GM13976 (cell line): ENCODE measurements at regions not wholly inside any gene's neighbourhood (a gene's known extent, or its start where the extent isn't known, plus 50 kb on each side); places are given as distances from the start of the nearest gene placed in this dataset.
"Not testable (repeated sequence)": the region's sequence is repeated elsewhere in the genome, so short reads cannot be mapped to it uniquely, and the experiment has no call there.

Experiments
- DNase-seq: peaks from one replicate; pipeline ENCODE4 v3.0.0; 2012; ENCODE audit warnings: low spot score
- CTCF ChIP-seq: IDR thresholded peaks from 2 replicates; pipeline ENCODE4 v1.5.1; 2012; ENCODE audit warnings: borderline replicate concordance, mild to moderate bottlenecking; ENCODE audit not compliant: insufficient read depth; ENCODE audit errors: extremely low read depth, missing control alignments, control extremely low read depth
- in situ Hi-C: fragments of 300-500 bp; cut with MboI; formaldehyde crosslinking; loops from one replicate; pipeline ENCODE4 v1.12.0; 2022; ENCODE audit warnings: low sequenced_read_pairs, mixed read lengths, inconsistent platforms; ENCODE audit not compliant: unreplicated experiment

- in situ Hi-C loops, result no loop called here
- no peak for DNase-seq
- no peak for TF ChIP-seq CTCF
Measured at GRCh38 chr5:157965040-157965678, 106.2 kb upstream of the CLINT1 start.

- no peak for DNase-seq
- in situ Hi-C loops, result no loop called here
- TF ChIP-seq CTCF, result no peak
Measured at GRCh38 chr5:157963761-157964160, 104.8 kb upstream of the CLINT1 start.

GRCh38 chr5:157963244-157963643 lies 104.3 kb upstream of the CLINT1 start:
- no peak for DNase-seq
- in situ Hi-C loops, result no loop called here
- no peak for TF ChIP-seq CTCF

- DNase-seq, in situ Hi-C loops: not testable (repeated sequence)
Measured at GRCh38 chr5:157962686-157963085, 103.7 kb upstream of the CLINT1 start.

- DNase-seq, result no peak
- in situ Hi-C loops, result no loop called here
- no peak for TF ChIP-seq CTCF
Measured at GRCh38 chr5:157961896-157962590, 103.1 kb upstream of the CLINT1 start.

GRCh38 chr5:157961176-157961575 lies 102.2 kb upstream of the CLINT1 start:
- in situ Hi-C loops, result no loop called here
- TF ChIP-seq CTCF, result no peak

GRCh38 chr5:157959370-157959769 lies 100.4 kb upstream of the CLINT1 start:
- no peak for DNase-seq
- no peak for TF ChIP-seq CTCF
- in situ Hi-C loops, result no loop called here

More at GRCh38 chr5:157961176-157961575, 102.2 kb upstream of the CLINT1 start:
- no peak for DNase-seq
